ENCODE measurements at regions not wholly inside any gene's neighbourhood (a gene's known extent, or its start where the extent isn't known, plus 50 kb on each side); places are given as distances from the start of the nearest gene placed in this dataset.

- H3K4me1 ChIP-seq (ENCODE audit: insufficient read depth, low read length, poor library complexity, severe bottlenecking), result no peaks in the 10 kb centered on the region
- no peaks in the 10 kb centered on the region for H3K9me3 ChIP-seq (ENCODE audit: low read length)
- no peaks in the 10 kb centered on the region for H3K9me2 ChIP-seq (ENCODE audit: insufficient read depth, low read length)
- no peaks in the 10 kb centered on the region for H3K79me2 ChIP-seq (ENCODE audit: insufficient read depth, low read depth, low read length)
- H4K20me1 ChIP-seq (ENCODE audit: insufficient read depth, low read length), result no peaks in the 10 kb centered on the region
- no peak for TF ChIP-seq CTCF (conservative IDR thresholded peaks at IDR 0.05; ENCODE audit: low read length)
- TF ChIP-seq EZH2phosphoT487 (IDR thresholded peaks at IDR 0.05; ENCODE audit: borderline replicate concordance, low read depth, low read length), result no peak
- no peak overlapping the region for H3K4me2 ChIP-seq (ENCODE audit: low read length)
- intact Hi-C loops (cut with micrococcal nuclease; ENCODE audit: unreplicated experiment), result no loop called here
- H3K27ac ChIP-seq (ENCODE audit: low read depth, low read length, poor library complexity, severe bottlenecking), result no peak overlapping the region
- no peak for DNase-seq (ENCODE audit: low spot score)
- ChIA-PET CTCF (ENCODE audit: unreplicated experiment) (no interaction called here), POLR2A (no interaction called here)
- no peaks in the 10 kb centered on the region for H3K36me3 ChIP-seq (ENCODE audit: insufficient read depth, low read length)
- no peak overlapping the region for H3K4me3 ChIP-seq (ENCODE audit: low read depth, low read length, poor library complexity, severe bottlenecking)
- no TSS peak for BruUV-seq (replicated peaks)
- no peak overlapping the region for H2AFZ ChIP-seq (ENCODE audit: low read length)
Observed at GRCh38 chr4:24319387-24319786, 265.0 kb downstream of the DHX15 start.

GRCh38 chr4:24315056-24315455 lies 269.3 kb downstream of the DHX15 start:
- ChIA-PET CTCF (ENCODE audit: unreplicated experiment) (no interaction called here), POLR2A (interaction anchor here (0.5 to 0.8 kb wide), 4 partner anchors 14 to 1004 kb away, joined by 3 to 7 read pairs (median 4); no protein-coding TSS in a partner anchor)
- H3K79me2 ChIP-seq (ENCODE audit: insufficient read depth, low read depth, low read length), result no peaks in the 10 kb centered on the region
- no peak overlapping the region for H2AFZ ChIP-seq (ENCODE audit: low read length)
- H3K9me3 ChIP-seq (ENCODE audit: low read length), result no peaks in the 10 kb centered on the region
- DNase-seq (ENCODE audit: low spot score), result no peak
- no peak overlapping the region for H3K27ac ChIP-seq (ENCODE audit: low read depth, low read length, poor library complexity, severe bottlenecking)
- BruUV-seq (replicated peaks), result no TSS peak
- intact Hi-C loops (cut with micrococcal nuclease; ENCODE audit: unreplicated experiment), result no loop called here
- H3K4me3 ChIP-seq (ENCODE audit: low read depth, low read length, poor library complexity, severe bottlenecking), result no peak overlapping the region
- TF ChIP-seq CTCF (conservative IDR thresholded peaks at IDR 0.05; ENCODE audit: low read length) (no peak), EZH2phosphoT487 (IDR thresholded peaks at IDR 0.05; ENCODE audit: borderline replicate concordance, low read depth, low read length) (no peak)
- H3K4me1 ChIP-seq (ENCODE audit: insufficient read depth, low read length, poor library complexity, severe bottlenecking), result no peaks in the 10 kb centered on the region
- H3K4me2 ChIP-seq (ENCODE audit: low read length), result no peak overlapping the region
- no peaks in the 10 kb centered on the region for H3K9me2 ChIP-seq (ENCODE audit: insufficient read depth, low read length)
- no peaks in the 10 kb centered on the region for H3K36me3 ChIP-seq (ENCODE audit: insufficient read depth, low read length)
- no peaks in the 10 kb centered on the region for H4K20me1 ChIP-seq (ENCODE audit: insufficient read depth, low read length)

DNA sequence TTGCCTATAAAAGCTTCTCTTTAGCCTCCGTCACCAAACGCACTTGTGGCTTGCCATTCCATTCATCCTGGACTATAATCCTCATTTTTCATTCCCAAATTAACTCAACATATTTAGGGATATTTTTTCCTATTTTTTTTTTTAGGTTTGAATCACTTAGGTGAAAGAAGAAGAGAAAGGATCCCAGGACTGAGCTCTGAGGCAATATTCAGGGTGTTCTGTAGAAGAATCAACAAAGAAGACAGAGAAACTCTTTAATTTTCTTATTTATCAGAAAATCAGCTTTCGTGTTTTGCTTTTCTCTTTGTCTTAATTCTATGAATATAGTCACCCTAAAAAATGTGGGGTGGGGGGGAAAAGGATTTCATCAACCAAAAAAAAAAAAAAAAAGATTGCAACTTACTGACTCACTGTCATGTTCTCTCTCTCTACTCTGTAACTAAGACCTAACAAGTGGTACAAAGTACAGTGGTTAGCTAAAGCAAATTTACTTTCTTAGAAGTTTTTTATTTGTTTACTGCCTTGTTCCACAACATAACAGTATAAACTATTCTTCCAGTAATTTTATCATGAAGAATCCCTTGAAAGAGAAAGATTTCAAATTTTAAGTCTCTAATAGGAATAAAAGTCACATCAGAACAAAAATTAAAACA lies 272.0 kb downstream of the DHX15 start:
- TF ChIP-seq EZH2phosphoT487 (IDR thresholded peaks at IDR 0.05; ENCODE audit: borderline replicate concordance, low read depth, low read length) (no peak), CTCF (conservative IDR thresholded peaks at IDR 0.05; ENCODE audit: low read length) (no peak)
- H3K27ac ChIP-seq (ENCODE audit: low read depth, low read length, poor library complexity, severe bottlenecking), result no peak overlapping the region
- DNase-seq (ENCODE audit: low spot score), result no peak
- ChIA-PET CTCF (ENCODE audit: unreplicated experiment) (no interaction called here), POLR2A (interaction anchor here (0.5 to 0.9 kb wide), 3 partner anchors 28 to 59 kb away, joined by 3 to 4 read pairs (median 4); no protein-coding TSS in a partner anchor)
- H3K4me3 ChIP-seq (ENCODE audit: low read depth, low read length, poor library complexity, severe bottlenecking), result no peak overlapping the region
- intact Hi-C loops (cut with micrococcal nuclease; ENCODE audit: unreplicated experiment), result no loop called here
- H4K20me1 ChIP-seq (ENCODE audit: insufficient read depth, low read length), result no peaks in the 10 kb centered on the region
- H3K36me3 ChIP-seq (ENCODE audit: insufficient read depth, low read length), result no peaks in the 10 kb centered on the region
- no TSS peak for BruUV-seq (replicated peaks)
- no peaks in the 10 kb centered on the region for H3K79me2 ChIP-seq (ENCODE audit: insufficient read depth, low read depth, low read length)
- no peaks in the 10 kb centered on the region for H3K9me2 ChIP-seq (ENCODE audit: insufficient read depth, low read length)
- no peak overlapping the region for H3K4me2 ChIP-seq (ENCODE audit: low read length)
- H3K4me1 ChIP-seq (ENCODE audit: insufficient read depth, low read length, poor library complexity, severe bottlenecking), result no peaks in the 10 kb centered on the region
- no peaks in the 10 kb centered on the region for H3K9me3 ChIP-seq (ENCODE audit: low read length)
- H2AFZ ChIP-seq (ENCODE audit: low read length), result no peak overlapping the region
